ENCODE measurements at regions not wholly inside any gene's neighbourhood (a gene's known extent, or its start where the extent isn't known, plus 50 kb on each side); places are given as distances from the start of the nearest gene placed in this dataset.

- TF ChIP-seq CTCF (IDR thresholded peaks at IDR 0.05; ENCODE audit: borderline replicate concordance, extremely low read depth, low read length, poor library complexity, severe bottlenecking), result no peak
- no peak for TF ChIP-seq EZH2 (IDR thresholded peaks at IDR 0.05; ENCODE audit: borderline replicate concordance, low read depth, low read length, severe bottlenecking)
Measured at GRCh38 chr3:102353148-102353547, 81.7 kb upstream of the ZPLD1 start.

Measured in DND-41 (cell line).